Trophoblast cell (in vitro differentiated cells and primary cell): ENCODE measurements at regions not wholly inside any gene's neighbourhood (a gene's known extent, or its start where the extent isn't known, plus 50 kb on each side); places are given as distances from the start of the nearest gene placed in this dataset.

ENCODE experiments used
- DNase-seq, 2 donors: peaks; one replicate each; pipeline ENCODE4 v3.0.0-alpha.2; 2016
- H2AFZ ChIP-seq: 2 replicates; pipeline ENCODE4 v1.6.1; 2013; ENCODE audit warnings: low read length, moderate library complexity, mild to moderate bottlenecking; ENCODE audit not compliant: insufficient read depth, poor library complexity
- H2AK5ac ChIP-seq: 2 replicates; pipeline ENCODE4 v1.6.1; 2013; ENCODE audit warnings: mild to moderate bottlenecking, low read length
- H2BK120ac ChIP-seq: 2 replicates; pipeline ENCODE4 v1.6.1; 2013; ENCODE audit warnings: low read length, mild to moderate bottlenecking, moderate library complexity; ENCODE audit not compliant: insufficient read depth, poor library complexity
- H2BK12ac ChIP-seq: 2 replicates; pipeline ENCODE4 v1.6.1; 2013; ENCODE audit warnings: mild to moderate bottlenecking, low read length, moderate library complexity
- H2BK5ac ChIP-seq: 2 replicates; pipeline ENCODE4 v1.6.1; 2013; ENCODE audit warnings: low read length, low read depth, moderate library complexity, mild to moderate bottlenecking; ENCODE audit not compliant: poor library complexity
- H3K14ac ChIP-seq: 2 replicates; pipeline ENCODE4 v1.6.1; 2013; ENCODE audit warnings: mild to moderate bottlenecking, low read length
- H3K18ac ChIP-seq: 2 replicates; pipeline ENCODE4 v1.6.1; 2013; ENCODE audit warnings: mild to moderate bottlenecking, low read length
- H3K23ac ChIP-seq: 2 replicates; pipeline ENCODE4 v1.6.1; 2013; ENCODE audit warnings: low read length
- H3K27ac ChIP-seq: 2 replicates; pipeline ENCODE4 v1.5.1; 2013; ENCODE audit warnings: low read depth, mild to moderate bottlenecking, inconsistent platforms, low read length, moderate library complexity
- H3K27me3 ChIP-seq: 2 replicates; pipeline ENCODE4 v1.6.1; 2013; ENCODE audit warnings: inconsistent platforms, mild to moderate bottlenecking, low read length, moderate library complexity; ENCODE audit not compliant: insufficient read depth
- H3K36me3 ChIP-seq, 2 experiments: 1 replicate in 1 of 2; 2 replicates in 1 of 2; pipeline ENCODE4 v1.6.1; 2013; ENCODE audit warnings: low read length in 2 of 2, mild to moderate bottlenecking in 2 of 2, moderate library complexity in 1 of 2; ENCODE audit not compliant: insufficient read depth in 2 of 2, control insufficient read depth in 1 of 2
- H3K4ac ChIP-seq: 2 replicates; pipeline ENCODE4 v1.6.1; 2013; ENCODE audit warnings: low read depth, mild to moderate bottlenecking, low read length, moderate library complexity
- H3K4me1 ChIP-seq, 2 experiments: 1 replicate in 1 of 2; 2 replicates in 1 of 2; pipeline ENCODE4 v1.6.1; 2013; ENCODE audit warnings: low read length in 2 of 2, mild to moderate bottlenecking in 2 of 2, moderate library complexity in 1 of 2; ENCODE audit not compliant: insufficient read depth in 2 of 2, control insufficient read depth in 1 of 2
- H3K4me2 ChIP-seq: 2 replicates; pipeline ENCODE4 v1.6.1; 2013; ENCODE audit warnings: inconsistent platforms, mild to moderate bottlenecking, low read length, moderate library complexity
- H3K4me3 ChIP-seq: 2 replicates; pipeline ENCODE4 v1.5.1; 2013; ENCODE audit warnings: mild to moderate bottlenecking, low read depth, low read length, inconsistent platforms
- H3K79me1 ChIP-seq: one replicate; pipeline ENCODE4 v1.6.1; 2013; ENCODE audit warnings: low read length
- H3K79me2 ChIP-seq: 2 replicates; pipeline ENCODE4 v1.6.1; 2013; ENCODE audit warnings: low read length, mild to moderate bottlenecking; ENCODE audit not compliant: control insufficient read depth, insufficient read depth, poor library complexity
- H3K9ac ChIP-seq: 2 replicates; pipeline ENCODE4 v1.6.1; 2013; ENCODE audit warnings: mild to moderate bottlenecking, low read length
- H3K9me3 ChIP-seq: 2 replicates; pipeline ENCODE4 v1.6.1; 2013; ENCODE audit warnings: low read depth, mild to moderate bottlenecking, control low read depth, inconsistent platforms, low read length; ENCODE audit not compliant: insufficient read depth
- H4K12ac ChIP-seq: 2 replicates; pipeline ENCODE4 v1.6.1; 2013; ENCODE audit warnings: low read depth, mild to moderate bottlenecking, low read length, moderate library complexity
- H4K8ac ChIP-seq: 2 replicates; pipeline ENCODE4 v1.6.1; 2013; ENCODE audit warnings: low read depth, mild to moderate bottlenecking, low read length, moderate library complexity
- H4K91ac ChIP-seq: one replicate; pipeline ENCODE4 v1.6.1; 2013; ENCODE audit warnings: low read depth, mild to moderate bottlenecking, low read length, moderate library complexity
- WGBS: extraction: QIAGEN DNeasy Blood & Tissue Kit; methylation state at CpG from one replicate; pipeline ENCODE4 v1.1.7; 2013; ENCODE audit warnings: missing lambda C conversion rate; ENCODE audit not compliant: insufficient read length, insufficient coverage; ENCODE audit errors: extremely low coverage; 5-methylcytosine and 5-hydroxymethylcytosine counted together

DNA sequence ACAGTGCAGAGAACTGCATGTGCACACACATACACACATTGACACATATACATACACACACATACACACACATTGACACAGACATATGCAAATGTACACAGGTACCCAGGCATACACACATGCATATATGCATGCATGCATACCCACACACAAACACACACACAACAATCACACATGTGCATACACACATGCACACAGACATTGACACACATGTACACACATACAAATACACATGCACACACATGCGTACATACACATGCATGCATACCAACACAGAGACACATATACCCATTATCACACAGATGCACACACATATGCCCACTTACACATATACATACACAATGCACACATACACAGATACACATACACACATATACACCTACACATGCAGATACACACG, 299.6 kb upstream of the ADCY2 start:
- no peak overlapping the region for H2AFZ ChIP-seq
- no peaks in the 10 kb centered on the region for H3K4me1 ChIP-seq
- no peak overlapping the region for H2BK12ac ChIP-seq
- H3K79me1 ChIP-seq: no peaks in the 10 kb centered on the region
- no peaks in the 10 kb centered on the region for H3K36me3 ChIP-seq
- H3K9ac ChIP-seq: no peak overlapping the region
- H4K8ac ChIP-seq: no peak overlapping the region
- no peak overlapping the region for H3K4me2 ChIP-seq
- peak overlapping the region; percentile 48 for H3K4me3 ChIP-seq
- no peak for DNase-seq
- no peak overlapping the region for H2BK120ac ChIP-seq
- no peak overlapping the region for H3K18ac ChIP-seq
- no CpG with 5 or more reads among the region's 2 CpGs for WGBS
- H3K27ac ChIP-seq: no peak overlapping the region
- H3K27me3 ChIP-seq: no peaks in the 10 kb centered on the region
- no peak overlapping the region for H2AK5ac ChIP-seq
- peak overlapping the region; percentile 21 for H3K23ac ChIP-seq
- no peak overlapping the region for H4K12ac ChIP-seq
- no peak overlapping the region for H4K91ac ChIP-seq
- H2BK5ac ChIP-seq: no peak overlapping the region
- H3K4ac ChIP-seq: no peak overlapping the region
- no peak overlapping the region for H3K14ac ChIP-seq
- no peaks in the 10 kb centered on the region for H3K9me3 ChIP-seq
- no peaks in the 10 kb centered on the region for H3K79me2 ChIP-seq

DNA sequence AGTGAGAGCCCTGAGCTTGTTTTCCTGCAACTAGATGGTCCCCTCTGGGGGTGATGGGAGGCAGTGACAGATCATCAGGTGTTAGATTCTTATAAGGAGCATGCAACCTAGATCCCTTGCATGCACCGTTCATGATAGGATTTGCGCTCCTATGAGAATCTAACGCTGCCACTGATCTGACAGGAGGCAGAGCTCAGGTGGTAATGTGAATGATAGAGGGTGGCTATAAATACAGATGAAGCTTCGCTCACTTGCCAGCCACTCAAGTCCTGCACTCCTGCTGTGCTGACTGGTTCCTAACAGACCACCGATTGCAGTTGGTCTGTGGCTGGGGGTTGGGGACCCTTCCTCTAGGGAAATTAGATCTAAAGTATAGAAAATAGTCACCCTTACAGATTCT, 290.6 kb upstream of the ADCY2 start:
- Histone ChIP-seq H4K12ac (no peak overlapping the region), H3K9ac (no peak overlapping the region), H3K23ac (no peak overlapping the region), H2BK12ac (no peak overlapping the region), H3K79me1 (no peaks in the 10 kb centered on the region), H4K8ac (no peak overlapping the region), H3K27ac (no peak overlapping the region), H3K14ac (no peak overlapping the region), H3K27me3 (no peaks in the 10 kb centered on the region), H3K4ac (no peak overlapping the region), H3K18ac (no peak overlapping the region), H2AK5ac (no peak overlapping the region), H3K4me2 (no peak overlapping the region), H3K4me1 (no peaks in the 10 kb centered on the region), H2BK5ac (no peak overlapping the region), H2BK120ac (no peak overlapping the region), H3K36me3 (no peaks in the 10 kb centered on the region), H3K79me2 (no peaks in the 10 kb centered on the region), H3K9me3 (no peaks in the 10 kb centered on the region), H2AFZ (no peak overlapping the region), H4K91ac (no peak overlapping the region), H3K4me3 (no peak overlapping the region)
- no peak for DNase-seq
- WGBS: no CpG with 5 or more reads among the region's 5 CpGs

DNA sequence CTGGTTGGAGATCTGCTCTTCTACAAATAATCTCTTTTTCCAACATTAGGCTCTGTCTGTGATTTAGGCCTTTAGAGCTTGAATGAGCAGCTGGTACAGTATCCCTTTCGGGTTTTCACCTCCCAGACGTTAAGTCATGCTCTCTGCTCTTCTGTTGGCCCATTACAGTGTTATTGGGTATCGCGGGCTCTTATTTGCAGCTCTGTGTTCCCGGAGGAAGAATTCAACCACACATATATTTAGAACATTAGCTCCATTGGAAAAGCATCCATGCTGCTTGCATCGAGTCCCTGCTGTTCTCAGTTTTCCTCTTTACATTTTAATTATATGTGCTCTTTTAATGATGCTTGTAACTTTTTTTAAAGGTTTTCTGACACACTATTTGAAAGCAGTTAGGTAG, 278.0 kb upstream of the ADCY2 start:
- no peaks in the 10 kb centered on the region for H3K36me3 ChIP-seq
- H3K4me2 ChIP-seq: no peak overlapping the region
- H2AK5ac ChIP-seq: no peak overlapping the region
- no peak overlapping the region for H2BK12ac ChIP-seq
- no peak overlapping the region for H2BK120ac ChIP-seq
- no peak overlapping the region for H3K18ac ChIP-seq
- no peak overlapping the region for H2BK5ac ChIP-seq
- no peak overlapping the region for H4K91ac ChIP-seq
- H3K4me3 ChIP-seq: no peak overlapping the region
- no peak overlapping the region for H3K27ac ChIP-seq
- H3K14ac ChIP-seq: no peak overlapping the region
- no CpG with 5 or more reads among the region's 6 CpGs for WGBS
- no peaks in the 10 kb centered on the region for H3K4me1 ChIP-seq
- no peak overlapping the region for H3K4ac ChIP-seq
- no peaks in the 10 kb centered on the region for H3K79me1 ChIP-seq
- no peak for DNase-seq
- no peak overlapping the region for H3K9ac ChIP-seq
- no peaks in the 10 kb centered on the region for H3K79me2 ChIP-seq
- no peak overlapping the region for H4K8ac ChIP-seq
- H3K23ac ChIP-seq: no peak overlapping the region
- no peak overlapping the region for H4K12ac ChIP-seq
- H3K9me3 ChIP-seq: peaks cover 2% of the 10 kb centered on the region
- no peaks in the 10 kb centered on the region for H3K27me3 ChIP-seq
- no peak overlapping the region for H2AFZ ChIP-seq

DNA sequence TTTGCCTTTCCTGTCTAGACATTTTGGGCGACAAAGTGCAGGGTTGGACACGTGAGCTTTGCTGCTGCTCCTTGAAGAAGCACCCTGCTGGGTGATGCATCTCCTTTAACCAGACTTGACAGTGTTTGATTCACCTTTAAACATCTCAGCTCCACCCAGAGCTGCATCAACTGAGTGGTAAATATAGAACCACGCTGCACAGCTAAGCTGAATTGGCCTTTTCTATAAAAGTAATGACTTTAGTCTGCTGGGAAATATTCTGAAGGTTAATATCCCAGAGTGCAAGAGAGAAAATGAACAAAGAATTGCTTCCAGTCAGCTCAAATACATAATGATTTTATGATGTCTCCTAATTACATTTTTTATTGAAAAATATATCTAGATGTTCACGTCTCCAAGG, 264.3 kb upstream of the ADCY2 start:
- Histone ChIP-seq H2AFZ (no peak overlapping the region), H3K14ac (no peak overlapping the region), H3K9me3 (no peaks in the 10 kb centered on the region), H4K8ac (no peak overlapping the region), H3K36me3 (no peaks in the 10 kb centered on the region), H3K9ac (no peak overlapping the region), H4K12ac (no peak overlapping the region), H3K4me1 (no peaks in the 10 kb centered on the region), H2BK120ac (no peak overlapping the region), H3K79me2 (no peaks in the 10 kb centered on the region), H2BK12ac (no peak overlapping the region), H3K4ac (no peak overlapping the region), H3K4me2 (no peak overlapping the region), H4K91ac (no peak overlapping the region), H2BK5ac (no peak overlapping the region), H3K23ac (no peak overlapping the region), H3K79me1 (no peaks in the 10 kb centered on the region), H2AK5ac (no peak overlapping the region), H3K27ac (no peak overlapping the region), H3K18ac (no peak overlapping the region), H3K27me3 (no peaks in the 10 kb centered on the region), H3K4me3 (no peak overlapping the region)
- WGBS: no CpG with 5 or more reads among the region's 4 CpGs
- DNase-seq: no peak
